ENCODE measurements at regions not wholly inside any gene's neighbourhood (a gene's known extent, or its start where the extent isn't known, plus 50 kb on each side); places are given as distances from the start of the nearest gene placed in this dataset.
A peak's percentile ranks its signal among the peaks of the same experiment; 100 is the strongest.

DNA sequence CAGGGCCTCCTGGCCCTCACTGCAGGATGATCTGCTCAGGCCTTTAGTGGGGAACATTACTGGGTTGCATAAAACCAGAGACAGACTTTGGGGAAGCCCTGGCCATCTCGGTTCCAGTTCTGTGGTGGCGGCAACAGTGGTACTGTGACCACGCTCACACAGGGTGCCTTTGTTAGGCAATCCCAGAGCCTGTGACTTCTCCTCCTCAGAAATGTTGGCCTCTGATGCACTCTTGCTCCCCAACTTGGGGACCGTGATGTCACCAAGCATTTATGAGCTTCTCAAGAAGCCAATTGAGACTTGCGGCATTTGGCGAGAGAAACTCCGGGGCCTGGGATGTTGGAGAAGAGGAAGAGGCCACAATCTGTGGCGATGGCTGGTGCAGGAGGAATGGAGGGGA, 80.9 kb upstream of the PKDCC start:
- H3K36me3 ChIP-seq, result no peaks in the 10 kb centered on the region
- H3K27ac ChIP-seq, result no peak overlapping the region
- no peaks in the 10 kb centered on the region for H3K9me3 ChIP-seq
- no peak overlapping the region for H3K4me3 ChIP-seq
- intact Hi-C loops (cut with DNase I), result loop anchor here in 1 of 4 donors (10.0 kb wide), 1 partner anchor 88 kb away; no protein-coding TSS in a partner anchor
- peaks cover 36% of the 10 kb centered on the region for H3K4me1 ChIP-seq (ENCODE audit: insufficient read depth)
- DNase-seq, result peak in 1 of 5 donors; percentile 29
- TF ChIP-seq, protein P1, sequence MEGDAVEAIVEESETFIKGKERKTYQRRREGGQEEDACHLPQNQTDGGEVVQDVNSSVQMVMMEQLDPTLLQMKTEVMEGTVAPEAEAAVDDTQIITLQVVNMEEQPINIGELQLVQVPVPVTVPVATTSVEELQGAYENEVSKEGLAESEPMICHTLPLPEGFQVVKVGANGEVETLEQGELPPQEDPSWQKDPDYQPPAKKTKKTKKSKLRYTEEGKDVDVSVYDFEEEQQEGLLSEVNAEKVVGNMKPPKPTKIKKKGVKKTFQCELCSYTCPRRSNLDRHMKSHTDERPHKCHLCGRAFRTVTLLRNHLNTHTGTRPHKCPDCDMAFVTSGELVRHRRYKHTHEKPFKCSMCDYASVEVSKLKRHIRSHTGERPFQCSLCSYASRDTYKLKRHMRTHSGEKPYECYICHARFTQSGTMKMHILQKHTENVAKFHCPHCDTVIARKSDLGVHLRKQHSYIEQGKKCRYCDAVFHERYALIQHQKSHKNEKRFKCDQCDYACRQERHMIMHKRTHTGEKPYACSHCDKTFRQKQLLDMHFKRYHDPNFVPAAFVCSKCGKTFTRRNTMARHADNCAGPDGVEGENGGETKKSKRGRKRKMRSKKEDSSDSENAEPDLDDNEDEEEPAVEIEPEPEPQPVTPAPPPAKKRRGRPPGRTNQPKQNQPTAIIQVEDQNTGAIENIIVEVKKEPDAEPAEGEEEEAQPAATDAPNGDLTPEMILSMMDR (IDR thresholded peaks at IDR 0.05), result no peak
- TF ChIP-seq EP300 (IDR thresholded peaks at IDR 0.05) (no peak), POLR2A (IDR thresholded peaks at IDR 0.05) (no peak)
- H3K27me3 ChIP-seq, result no peaks in the 10 kb centered on the region
- WGBS, 3 donors, result 77 to 94% (median 92%) methylated on average over 8 of the region's 8 CpGs

DNA sequence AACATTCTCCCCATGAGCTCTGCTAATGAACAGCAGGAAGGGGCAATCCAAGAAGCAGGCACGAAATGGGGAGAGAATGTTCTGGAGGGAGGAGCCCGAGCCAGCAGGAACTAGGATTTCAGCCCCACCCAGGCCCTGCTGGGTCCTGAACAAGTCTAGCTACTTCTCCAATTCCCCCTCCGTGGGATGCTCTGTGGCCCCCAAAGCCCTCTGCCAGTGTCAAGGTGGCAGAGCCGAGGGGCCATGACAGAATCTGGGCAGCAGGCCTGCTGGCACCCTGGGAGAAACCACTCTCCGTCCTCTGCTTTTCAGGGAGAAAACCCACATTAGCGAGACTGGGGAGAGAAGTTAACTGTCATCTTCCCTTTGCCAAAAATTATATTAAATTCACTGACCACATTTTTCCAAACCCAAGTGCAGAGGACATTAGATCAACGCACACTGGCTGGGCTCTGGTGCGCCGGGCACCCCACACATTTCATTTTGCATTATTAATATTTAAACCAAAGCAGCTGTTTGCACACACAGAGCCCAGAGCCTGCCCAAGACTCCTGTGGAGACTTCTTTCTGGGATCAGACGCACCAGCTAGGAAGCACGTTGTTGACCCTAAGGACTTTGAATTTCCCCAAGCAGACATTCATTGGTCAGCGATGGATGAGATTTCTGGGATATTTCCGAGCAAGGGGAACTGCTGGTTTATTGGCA, 80.2 kb upstream of the PKDCC start:
- H3K4me1 ChIP-seq (ENCODE audit: insufficient read depth), result peaks cover 36% of the 10 kb centered on the region
- DNase-seq, result peak in 2 of 5 donors; percentile 44 to 59
- H3K4me3 ChIP-seq, result no peak overlapping the region
- no peaks in the 10 kb centered on the region for H3K36me3 ChIP-seq
- no peaks in the 10 kb centered on the region for H3K27me3 ChIP-seq
- TF ChIP-seq POLR2A (IDR thresholded peaks at IDR 0.05) (no peak), EP300 (IDR thresholded peaks at IDR 0.05) (no peak)
- TF ChIP-seq, protein P1 (IDR thresholded peaks at IDR 0.05), result no peak
- WGBS, 3 donors, result 39 to 67% (median 51%) methylated on average over 13 of the region's 13 CpGs
- H3K27ac ChIP-seq, result no peak overlapping the region
- no peaks in the 10 kb centered on the region for H3K9me3 ChIP-seq
- intact Hi-C loops (cut with DNase I), result loop anchor here in 1 of 4 donors (10.0 kb wide), 1 partner anchor 87 kb away; no protein-coding TSS in a partner anchor

DNA sequence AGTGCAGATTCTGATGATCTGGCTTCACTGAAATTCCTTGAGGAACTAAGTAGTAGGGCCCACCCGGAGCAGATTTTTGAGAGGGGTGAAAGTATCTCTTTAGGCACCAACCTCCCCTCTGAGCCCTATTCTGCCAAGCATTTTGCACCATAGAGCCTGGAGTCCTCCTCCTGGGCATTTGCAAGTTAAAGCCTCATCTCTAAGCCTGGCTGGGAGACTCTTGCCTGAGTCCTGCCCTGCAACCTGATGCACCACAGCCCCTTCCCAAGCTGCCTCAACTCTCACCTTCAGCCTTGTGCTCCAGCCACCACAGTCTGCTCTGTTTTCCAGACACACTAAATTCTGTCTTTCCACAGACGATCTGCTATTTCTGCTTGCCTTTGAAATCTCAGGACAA, 79.6 kb upstream of the PKDCC start:
- Histone ChIP-seq H3K27ac (no peak overlapping the region), H3K36me3 (no peaks in the 10 kb centered on the region), H3K4me3 (no peak overlapping the region), H3K9me3 (no peaks in the 10 kb centered on the region), H3K27me3 (no peaks in the 10 kb centered on the region), H3K4me1 (ENCODE audit: insufficient read depth) (peaks cover 34% of the 10 kb centered on the region)
- TF ChIP-seq EP300 (IDR thresholded peaks at IDR 0.05) (no peak), POLR2A (IDR thresholded peaks at IDR 0.05) (no peak)
- TF ChIP-seq, protein P1 (IDR thresholded peaks at IDR 0.05), result no peak
- WGBS, 3 donors, result 62 to 72% (median 65%) methylated on average over 2 of the region's 2 CpGs
- intact Hi-C loops (cut with DNase I), result loop anchor here in 1 of 4 donors (10.0 kb wide), 1 partner anchor 87 kb away; no protein-coding TSS in a partner anchor
- DNase-seq, result no peak

- Histone ChIP-seq H3K27ac (no peak overlapping the region), H3K36me3 (no peaks in the 10 kb centered on the region), H3K4me3 (no peak overlapping the region), H3K9me3 (no peaks in the 10 kb centered on the region), H3K4me1 (ENCODE audit: insufficient read depth) (peaks cover 10% of the 10 kb centered on the region), H3K27me3 (no peaks in the 10 kb centered on the region)
- TF ChIP-seq EP300 (IDR thresholded peaks at IDR 0.05) (no peak), POLR2A (IDR thresholded peaks at IDR 0.05) (no peak)
- TF ChIP-seq, protein P1 (IDR thresholded peaks at IDR 0.05), result no peak
- no peak for DNase-seq
- intact Hi-C loops (cut with DNase I), result no loop called here
- 55 to 70% (median 64%) methylated on average over 8 of the region's 8 CpGs for WGBS, 3 donors
These were observed 76.7 kb upstream of the PKDCC start for GRCh38 chr2:41970988-41971660.
